CD4-positive, alpha-beta T cell (primary cell): ENCODE measurements at regions not wholly inside any gene's neighbourhood (a gene's known extent, or its start where the extent isn't known, plus 50 kb on each side); places are given as distances from the start of the nearest gene placed in this dataset.

Source experiments
- ATAC-seq: fragments of 200-7000 bp; cut with Tn5 transposase; one replicate; pipeline ENCODE4 v1.10.0; 2022; ENCODE audit warnings: mild to moderate bottlenecking; ENCODE audit not compliant: poor library complexity
- CTCF ChIA-PET: fragments of 350-600 bp; sonication (Branson Sonifier 250); formaldehyde crosslinking; loops from one replicate; lab custom pipeline; 2021; ENCODE audit warnings: antibody characterized with exemption, inconsistent platforms; lab: Charles Lee
- POLR2A ChIA-PET: fragments of 350-600 bp; sonication (Branson Sonifier 250); formaldehyde crosslinking; loops from one replicate; lab custom pipeline; 2021; ENCODE audit warnings: antibody characterized with exemption, inconsistent platforms; lab: Charles Lee
- DNase-seq, 14 experiments: peaks; one replicate each; pipeline ENCODE4 v3.0.0-alpha.2; 2013 to 2020; ENCODE audit warnings: mixed read lengths in 2 of 14
- H3K27ac ChIP-seq, 2 donors: one replicate each; pipeline versions ENCODE4 v1.5.1 to v1.7.0; 2013; ENCODE audit warnings: low read length in 2 of 2, low read depth in 1 of 2, mild to moderate bottlenecking in 1 of 2
- H3K27me3 ChIP-seq, 2 experiments: 1 replicate in 1 of 2; 2 replicates in 1 of 2; pipeline versions ENCODE4 v1.6.1 to v1.7.0; 2013; ENCODE audit warnings: low read length in 2 of 2, control low read depth in 1 of 2, mild to moderate bottlenecking in 1 of 2, moderate library complexity in 1 of 2; ENCODE audit not compliant: insufficient read depth in 2 of 2, control insufficient read depth in 1 of 2
- H3K36me3 ChIP-seq: one replicate; pipeline ENCODE4 v1.6.1; 2013; ENCODE audit warnings: low read length, control low read depth; ENCODE audit not compliant: insufficient read depth
- H3K4me1 ChIP-seq: one replicate; pipeline ENCODE4 v1.6.1; 2013; ENCODE audit warnings: low read length, control low read depth; ENCODE audit not compliant: insufficient read depth
- H3K4me3 ChIP-seq: one replicate; pipeline ENCODE4 v1.5.1; 2013; ENCODE audit warnings: mild to moderate bottlenecking, low read length, moderate library complexity
- H3K9me3 ChIP-seq, 2 experiments: 1 replicate in 1 of 2; 2 replicates in 1 of 2; pipeline versions ENCODE4 v1.6.1 to v1.7.0; 2013; ENCODE audit warnings: low read length in 2 of 2, mild to moderate bottlenecking in 2 of 2, control low read depth in 1 of 2, moderate library complexity in 1 of 2; ENCODE audit not compliant: control insufficient read depth in 1 of 2, insufficient read depth in 1 of 2
- H3K27ac Mint-ChIP-seq: one replicate; pipeline ENCODE4 v1.8.0; 2020; ENCODE audit warnings: mixed read lengths
- H3K27me3 Mint-ChIP-seq: one replicate; pipeline ENCODE4 v1.8.0; 2021; ENCODE audit warnings: mixed read lengths
- H3K36me3 Mint-ChIP-seq: one replicate; pipeline ENCODE4 v1.8.0; 2021; ENCODE audit warnings: low read depth, mixed read lengths
- H3K4me1 Mint-ChIP-seq: one replicate; pipeline ENCODE4 v1.8.0; 2021; ENCODE audit warnings: low read depth, mixed read lengths
- H3K4me3 Mint-ChIP-seq: one replicate; pipeline ENCODE4 v1.8.0; 2020; ENCODE audit warnings: mild to moderate bottlenecking, mixed read lengths
- H3K9me3 Mint-ChIP-seq: one replicate; pipeline ENCODE4 v1.8.0; 2020; ENCODE audit warnings: mixed read lengths
- CTCF ChIP-seq: fragments of 200-600 bp; IDR thresholded peaks from one replicate; pipeline ENCODE4 v1.8.0; 2022; ENCODE audit warnings: antibody characterized with exemption, mild to moderate bottlenecking
- intact Hi-C, 2 experiments: fragments of 100-400 bp; cut with DNase I in 1 of 2; cut with micrococcal nuclease in 1 of 2; formaldehyde crosslinking; loops; one replicate each; pipeline versions ENCODE4 v1.15.1 to v1.9.0; 2023 to 2025; cut with DNase I, micrococcal nuclease

- Histone ChIP-seq H3K9me3 (peaks cover 0 to 4% of the 10 kb centered on the region in 2 experiments), H3K36me3 (no peaks in the 10 kb centered on the region), H3K4me1 (peaks cover 1% of the 10 kb centered on the region), H3K4me3 (no peak overlapping the region), H3K27ac (no peak overlapping the region), H3K27me3 (peaks cover 5 to 7% of the 10 kb centered on the region in 2 experiments)
- no peak overlapping the region for H3K4me3 Mint-ChIP-seq
- H3K9me3 Mint-ChIP-seq, result no peaks in the 10 kb centered on the region
- ATAC-seq (no peak), DNase-seq (no peak)
- no peak for TF ChIP-seq CTCF
- POLR2A ChIA-PET, result no interaction called here
- peaks cover 26% of the 10 kb centered on the region for H3K27me3 Mint-ChIP-seq
- H3K4me1 Mint-ChIP-seq, result no peaks in the 10 kb centered on the region
- intact Hi-C loops, result no loop called here
- H3K36me3 Mint-ChIP-seq, result no peaks in the 10 kb centered on the region
- no peak overlapping the region for H3K27ac Mint-ChIP-seq
- CTCF ChIA-PET, result no interaction called here
Measured at GRCh38 chr2:238965371-238966071, 117.6 kb downstream of the TWIST2 start.

GRCh38 chr2:238966072-238966937 lies 118.4 kb downstream of the TWIST2 start:
- ATAC-seq (no peak), DNase-seq (no peak)
- peaks cover 3% of the 10 kb centered on the region for H3K4me1 ChIP-seq
- Mint-ChIP-seq H3K9me3 (no peaks in the 10 kb centered on the region), H3K27me3 (peaks cover 27% of the 10 kb centered on the region), H3K36me3 (no peaks in the 10 kb centered on the region), H3K4me3 (no peak overlapping the region), H3K27ac (no peak overlapping the region), H3K4me1 (no peaks in the 10 kb centered on the region)
- TF ChIP-seq CTCF, result no peak
- ChIA-PET POLR2A (no interaction called here), CTCF (no interaction called here)
- no peaks in the 10 kb centered on the region for H3K36me3 ChIP-seq
- H3K9me3 ChIP-seq, result peaks cover 0 to 4% of the 10 kb centered on the region in 2 experiments
- H3K4me3 ChIP-seq, result no peak overlapping the region
- H3K27me3 ChIP-seq, result peaks cover 8 to 14% of the 10 kb centered on the region in 2 experiments
- H3K27ac ChIP-seq, result no peak overlapping the region
- intact Hi-C loops, result no loop called here

DNA sequence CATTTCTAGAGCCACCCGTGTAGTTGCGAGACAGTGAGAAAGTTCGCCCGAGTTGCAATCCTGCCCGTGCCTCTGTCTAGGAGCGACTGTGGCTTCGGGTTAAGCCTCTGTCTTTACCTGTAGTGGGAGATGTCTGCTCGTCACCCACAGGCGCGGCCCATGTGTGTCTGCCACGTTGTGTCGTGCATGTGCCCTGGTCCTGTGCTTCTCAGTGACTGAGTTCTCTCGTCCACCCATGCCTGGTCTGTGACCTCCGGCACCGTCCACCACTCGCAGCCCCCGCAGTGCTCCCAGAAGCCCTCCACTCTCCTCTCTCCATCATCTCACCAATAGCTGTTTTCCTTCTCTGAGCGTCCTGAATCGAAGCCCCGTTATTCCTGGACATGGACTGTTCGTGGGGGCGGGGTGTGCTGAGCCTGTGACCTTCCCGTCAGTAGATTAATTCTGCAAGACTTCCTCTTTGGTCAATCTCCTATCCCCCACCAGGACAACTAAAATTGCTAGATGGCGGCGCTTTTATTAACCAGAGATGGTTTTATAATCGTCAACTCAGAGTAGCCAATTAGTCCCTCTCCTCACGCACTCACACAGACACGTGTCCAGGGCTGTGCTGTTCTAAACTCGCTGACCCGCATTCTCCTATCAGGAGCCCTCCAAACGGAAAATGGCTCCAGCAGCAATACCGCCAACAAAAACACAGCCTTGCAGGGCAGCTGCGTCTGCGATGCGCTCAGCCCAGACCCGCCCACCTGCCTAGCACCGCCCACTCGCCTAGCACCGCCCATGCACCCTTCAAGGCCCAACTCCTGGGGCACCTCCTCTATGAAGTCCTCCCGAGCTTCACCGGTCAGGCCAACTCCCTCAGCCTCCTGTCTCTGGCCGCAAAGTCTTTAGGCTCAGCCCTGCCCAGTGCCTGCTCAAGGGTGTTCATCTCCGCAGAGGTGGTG lies 119.4 kb downstream of the TWIST2 start:
- Histone ChIP-seq H3K4me1 (peaks cover 3% of the 10 kb centered on the region), H3K36me3 (no peaks in the 10 kb centered on the region), H3K27me3 (peaks cover 13 to 14% of the 10 kb centered on the region in 2 experiments), H3K4me3 (no peak overlapping the region), H3K9me3 (peaks cover 0 to 12% of the 10 kb centered on the region in 2 experiments), H3K27ac (no peak overlapping the region)
- Mint-ChIP-seq H3K9me3 (no peaks in the 10 kb centered on the region), H3K27ac (no peak overlapping the region), H3K27me3 (peaks cover 24% of the 10 kb centered on the region), H3K4me1 (no peaks in the 10 kb centered on the region), H3K4me3 (no peak overlapping the region), H3K36me3 (no peaks in the 10 kb centered on the region)
- ChIA-PET POLR2A (no interaction called here), CTCF (no interaction called here)
- intact Hi-C loops, result no loop called here
- TF ChIP-seq CTCF, result no peak
- ATAC-seq (no peak), DNase-seq (no peak)
